ENCODE measurements at regions not wholly inside any gene's neighbourhood (a gene's known extent, or its start where the extent isn't known, plus 50 kb on each side); places are given as distances from the start of the nearest gene placed in this dataset.

DNA sequence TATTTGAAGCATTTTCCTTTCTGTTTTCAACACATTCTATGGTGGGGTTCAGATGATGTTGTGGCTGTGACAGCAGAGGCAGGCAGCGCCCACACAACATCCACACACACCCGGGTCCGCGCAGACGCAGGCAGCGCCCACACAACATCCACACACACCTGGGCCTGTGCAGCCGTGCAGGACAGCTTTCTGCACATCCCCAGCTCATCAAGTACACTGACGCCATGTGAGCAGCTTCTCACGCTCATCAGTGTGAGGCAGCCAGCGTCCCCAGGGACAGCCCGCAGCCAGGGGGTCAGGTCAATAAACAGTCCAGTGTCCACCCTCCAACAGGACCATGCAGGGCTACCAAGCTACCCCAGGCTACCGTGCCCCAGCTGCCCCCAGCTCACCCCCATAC, 272.8 kb upstream of the TCERG1L start:
- no peak for DNase-seq

DNA sequence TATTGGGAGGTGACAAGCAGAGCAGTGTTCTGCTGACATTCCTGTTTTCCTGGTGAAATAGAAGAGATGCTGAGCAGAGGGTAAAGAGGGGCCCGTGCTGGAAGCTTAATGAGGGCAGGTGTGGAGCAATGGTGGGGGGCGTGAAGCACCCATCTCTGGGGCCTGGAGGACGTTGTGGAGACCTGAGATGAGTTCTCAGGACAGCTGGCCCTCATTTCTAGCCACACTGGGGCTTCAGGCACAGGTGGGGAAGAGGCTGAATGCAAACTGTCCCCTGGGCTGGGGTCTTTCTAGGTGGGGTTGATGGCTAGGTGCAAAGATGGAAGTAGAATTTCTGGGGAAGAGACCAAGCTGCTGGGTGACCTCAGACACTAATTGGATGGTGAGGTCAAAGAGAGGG, 274.2 kb upstream of the TCERG1L start:
- no peak for DNase-seq

DNA sequence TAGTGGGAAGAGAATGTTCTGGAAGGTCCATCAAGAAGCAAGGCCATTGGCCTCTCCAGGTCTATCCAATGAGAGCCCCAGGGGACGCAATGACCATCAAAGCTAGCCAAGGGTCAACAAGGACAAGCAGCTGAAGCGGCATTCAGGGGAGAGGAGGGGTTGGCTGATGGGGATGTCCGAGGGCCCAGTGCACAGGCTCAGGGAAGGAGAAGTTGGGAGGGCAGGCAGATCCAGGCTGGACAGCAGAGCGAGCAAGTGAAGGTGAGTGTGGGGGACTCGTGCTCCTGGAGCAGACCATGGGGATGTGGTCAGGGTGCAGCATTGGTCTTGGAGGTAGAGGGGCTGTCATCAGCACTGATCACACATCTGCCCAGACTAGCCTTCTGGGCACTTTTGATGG, 275.4 kb upstream of the TCERG1L start:
- DNase-seq, result no peak

DNA sequence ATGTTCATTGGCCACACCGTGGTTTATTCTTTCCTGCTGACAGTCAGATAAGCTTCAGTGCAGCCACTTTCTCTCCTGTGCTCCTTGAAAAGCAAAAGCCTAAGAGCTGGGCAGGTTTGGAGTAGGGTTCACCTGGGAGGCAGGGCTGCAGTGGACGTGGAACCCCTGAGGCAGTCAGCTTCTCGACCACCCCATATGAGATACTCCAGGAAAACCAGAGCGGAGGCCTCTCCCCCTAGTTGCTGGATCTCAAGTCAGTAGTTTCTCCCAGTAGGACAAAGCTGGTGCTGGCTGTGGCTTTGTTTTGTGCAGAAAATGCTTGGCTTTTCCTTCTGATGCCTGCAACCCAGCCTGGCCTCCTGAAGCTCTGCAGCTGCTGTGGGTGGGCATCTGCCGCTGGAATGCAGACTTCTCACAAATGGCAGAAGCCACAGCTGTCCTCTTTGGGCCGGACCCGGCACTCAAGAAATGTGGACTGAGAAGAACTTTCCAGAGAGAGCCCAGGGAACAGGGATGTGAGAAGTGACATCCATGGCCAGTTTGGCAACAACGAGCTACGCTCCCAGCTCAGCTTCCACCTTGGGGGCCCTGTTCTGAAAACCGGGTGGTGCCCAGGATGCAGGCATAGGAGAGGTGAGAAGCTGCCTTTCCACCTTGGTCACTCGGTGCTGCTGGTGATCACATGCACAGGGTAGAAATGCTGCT, 276.6 kb upstream of the TCERG1L start:
- DNase-seq, result no peak

DNA sequence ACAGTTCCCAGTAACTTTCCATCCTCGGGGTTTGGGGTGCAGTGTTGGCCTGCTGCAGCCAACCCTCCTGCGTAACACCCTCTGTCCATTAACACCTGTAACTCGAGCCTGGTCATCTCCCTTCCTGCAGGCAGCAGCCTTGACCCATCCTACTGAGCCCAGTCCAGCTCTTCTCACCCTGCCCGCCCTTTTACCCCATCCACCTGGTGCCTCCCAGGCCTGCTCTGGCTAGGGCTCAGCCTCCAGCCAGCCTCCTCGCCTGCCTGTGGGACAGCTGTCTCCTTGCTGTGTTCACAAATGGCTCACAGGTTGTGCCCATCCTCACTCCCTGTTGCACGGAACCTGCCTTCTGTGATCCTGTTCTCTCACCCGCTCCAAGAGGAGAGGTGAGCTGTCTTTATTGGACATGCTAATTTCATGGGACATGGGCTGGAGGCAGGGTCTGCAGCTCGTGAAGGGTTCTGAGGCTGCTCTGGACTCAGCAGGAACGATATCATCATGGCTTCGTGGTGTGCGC, 277.2 kb upstream of the TCERG1L start:
- no peak for DNase-seq

DNA sequence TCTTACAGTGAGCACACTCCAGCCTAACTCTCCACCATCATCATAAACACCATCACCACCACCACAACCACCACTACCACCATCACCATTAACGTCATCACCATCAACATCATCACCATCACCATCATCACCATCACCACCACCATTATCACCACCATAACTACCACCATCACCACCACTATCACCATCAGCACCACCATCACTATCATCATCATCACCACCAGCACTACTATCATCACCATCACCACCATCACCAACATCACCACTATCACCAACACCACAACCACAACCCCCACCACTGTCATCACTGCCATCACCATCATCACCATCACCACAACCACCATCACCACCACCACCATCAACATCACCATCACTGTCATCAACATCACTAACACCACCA, 279.0 kb upstream of the TCERG1L start:
- DNase-seq, result no peak

DNA sequence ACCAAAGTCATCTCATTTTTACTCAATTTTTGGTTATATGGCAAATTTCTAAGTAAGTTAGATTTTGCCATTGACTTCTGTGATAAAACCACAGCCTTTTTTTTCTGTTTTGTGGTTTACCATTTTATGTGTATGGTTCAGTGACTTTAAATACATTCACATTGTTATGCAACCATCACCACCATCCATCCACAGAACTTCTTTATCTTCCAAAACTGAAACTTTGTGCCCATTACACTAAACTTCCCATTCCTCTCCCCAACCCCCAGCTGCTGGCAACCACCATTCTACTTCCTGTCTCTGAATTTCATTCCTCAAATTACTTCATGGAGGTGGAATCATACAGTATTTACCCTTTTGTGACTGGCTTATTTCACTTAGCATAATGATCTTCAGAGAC, 280.4 kb upstream of the TCERG1L start:
- DNase-seq, result no peak

DNA sequence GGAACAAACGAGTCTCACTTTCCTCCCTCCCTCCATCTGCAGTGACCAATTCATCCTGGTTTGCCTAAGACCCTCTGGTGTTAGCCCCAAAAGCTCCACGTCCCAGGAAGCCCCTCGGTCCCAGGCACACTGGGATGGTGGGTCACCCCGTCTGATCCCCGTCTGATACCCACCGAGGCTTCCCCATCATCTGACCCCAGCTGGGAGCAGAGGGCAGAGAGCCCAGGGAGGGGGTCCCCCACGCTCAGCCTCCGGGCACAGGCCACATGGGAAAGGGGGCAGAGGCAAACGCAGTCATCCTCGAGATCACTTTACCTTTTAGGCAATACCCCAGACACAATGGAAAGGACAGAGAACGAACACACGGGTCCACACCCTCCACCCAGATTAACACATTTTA, 291.6 kb upstream of the PPP2R2D start:
- no peak for DNase-seq

DNA sequence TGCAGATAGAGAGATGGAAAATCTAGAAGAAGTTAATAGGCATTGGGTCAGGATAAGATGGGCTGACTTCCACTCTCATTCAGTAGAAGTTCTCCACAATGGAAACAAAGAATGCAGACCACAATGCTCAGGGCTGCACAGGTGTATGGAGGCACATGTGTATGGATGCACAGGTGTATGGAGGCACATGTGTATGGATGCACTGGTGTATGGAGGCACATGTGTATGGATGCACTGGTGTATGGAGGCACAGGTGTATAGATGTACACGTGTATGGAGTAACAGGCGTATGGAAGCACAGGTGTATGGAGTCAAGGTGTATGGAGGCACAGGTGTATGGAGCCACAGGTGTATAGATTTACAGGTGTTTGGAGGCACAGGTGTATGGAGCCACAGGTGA, 285.7 kb upstream of the PPP2R2D start:
- no peak for DNase-seq

DNA sequence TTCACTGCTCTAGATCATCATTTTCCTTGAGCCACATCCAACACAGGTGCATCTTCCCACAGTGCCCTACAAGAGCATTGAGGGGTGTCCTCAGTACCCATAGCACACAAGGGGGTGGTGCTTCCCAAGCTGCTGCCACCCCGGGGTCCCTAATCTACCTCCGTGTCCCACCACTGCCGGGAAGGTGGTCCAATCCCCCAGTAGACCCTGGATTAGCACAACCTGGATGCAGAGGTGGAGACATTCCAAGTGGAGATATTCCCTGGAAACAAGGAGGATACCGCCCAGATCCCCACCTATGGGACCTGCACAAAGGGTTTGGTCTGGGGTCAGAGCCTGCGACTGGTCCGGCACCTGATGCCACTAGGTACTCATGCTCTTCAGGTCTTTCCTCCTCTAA, 284.8 kb upstream of the PPP2R2D start:
- DNase-seq, result no peak

DNA sequence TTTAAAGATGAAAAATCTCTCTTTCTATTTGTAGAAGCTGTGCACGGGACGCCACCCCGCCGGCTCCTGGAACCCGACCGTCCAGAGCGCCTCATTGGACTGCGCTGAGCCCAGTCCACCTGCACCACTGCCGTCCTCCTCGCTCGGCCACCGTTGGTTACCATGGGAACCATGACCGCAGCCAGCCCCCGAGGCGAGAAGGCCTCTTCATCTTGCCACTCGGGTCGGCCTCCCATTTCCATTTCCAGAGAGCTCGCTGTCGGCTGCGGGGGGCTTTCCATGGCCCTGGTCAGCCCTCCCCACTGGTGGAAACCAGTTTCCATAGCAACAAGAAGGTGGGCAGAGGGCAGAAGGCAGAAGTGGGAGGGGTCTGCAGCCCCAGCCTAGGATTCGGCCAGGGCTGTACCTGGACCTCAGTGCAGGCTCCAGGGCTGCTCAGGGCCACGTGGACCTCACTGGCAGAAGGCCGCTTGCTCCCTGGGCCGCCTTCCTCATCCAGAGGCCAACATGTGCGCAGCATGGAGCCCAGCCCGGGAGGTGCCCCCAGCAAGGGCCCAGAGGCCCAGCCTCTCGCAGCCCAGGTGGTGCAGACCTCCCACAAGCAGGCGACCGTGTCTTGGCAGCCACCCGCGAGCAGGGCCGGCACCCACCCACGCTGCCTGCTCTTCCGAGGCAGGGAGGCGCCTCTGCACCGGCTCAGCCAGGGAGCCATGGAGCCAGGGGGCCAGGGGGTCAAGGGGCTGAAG, 283.5 kb upstream of the PPP2R2D start:
- DNase-seq, result no peak

DNA sequence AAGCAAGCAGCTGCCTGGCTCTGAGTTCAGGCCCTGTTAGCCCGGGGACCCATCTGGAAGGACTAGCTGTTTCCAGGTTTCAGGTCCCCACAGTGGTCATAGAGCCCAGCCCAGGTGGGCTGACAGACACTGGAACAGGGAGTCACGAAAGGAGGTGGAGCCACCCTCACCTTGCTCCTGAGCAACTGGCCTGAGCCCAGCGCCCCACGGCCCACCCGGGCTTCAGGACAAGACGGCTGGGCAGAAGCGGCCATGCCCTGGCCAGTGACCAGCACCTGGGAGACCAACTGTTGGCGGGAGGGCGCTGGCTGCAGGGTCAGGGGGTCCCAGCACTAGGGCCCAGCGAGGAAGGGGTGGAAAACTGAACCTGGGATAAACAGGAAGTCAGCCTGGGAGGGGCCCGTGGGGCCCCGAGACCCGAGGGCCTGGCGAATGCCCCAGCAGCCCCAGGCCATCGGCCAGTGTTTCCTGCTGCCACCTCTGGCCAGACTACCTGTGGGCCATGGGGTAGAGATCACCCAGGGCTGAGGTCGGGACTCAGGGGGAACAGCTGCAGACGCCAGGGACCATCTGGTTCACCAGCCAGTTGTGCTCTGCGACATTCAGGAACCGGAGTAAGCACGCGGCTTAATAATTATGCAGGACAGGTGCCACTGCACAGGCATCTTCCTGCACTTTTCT, 282.1 kb upstream of the PPP2R2D start:
- DNase-seq, result no peak

DNA sequence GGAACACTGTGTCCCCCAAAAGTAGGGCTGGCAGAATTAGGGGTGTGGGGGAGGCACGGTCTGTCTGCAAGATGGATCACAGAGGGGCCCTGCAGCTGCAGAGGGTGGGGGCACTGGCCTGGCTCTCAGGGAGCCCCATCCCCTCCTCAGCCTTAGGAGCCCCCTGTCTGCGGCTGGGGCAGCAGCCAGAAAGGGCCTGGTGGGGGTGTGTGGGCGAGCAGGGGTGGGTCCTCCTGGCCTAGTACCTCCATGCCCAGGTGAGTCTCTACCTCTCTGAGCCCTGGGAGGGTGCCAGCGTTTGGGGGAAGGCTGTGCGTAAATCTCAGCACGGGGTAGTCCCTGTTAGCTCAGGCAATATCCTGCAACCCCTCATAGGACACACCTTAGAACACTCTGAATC, 280.5 kb upstream of the PPP2R2D start:
- DNase-seq, result no peak

DNA sequence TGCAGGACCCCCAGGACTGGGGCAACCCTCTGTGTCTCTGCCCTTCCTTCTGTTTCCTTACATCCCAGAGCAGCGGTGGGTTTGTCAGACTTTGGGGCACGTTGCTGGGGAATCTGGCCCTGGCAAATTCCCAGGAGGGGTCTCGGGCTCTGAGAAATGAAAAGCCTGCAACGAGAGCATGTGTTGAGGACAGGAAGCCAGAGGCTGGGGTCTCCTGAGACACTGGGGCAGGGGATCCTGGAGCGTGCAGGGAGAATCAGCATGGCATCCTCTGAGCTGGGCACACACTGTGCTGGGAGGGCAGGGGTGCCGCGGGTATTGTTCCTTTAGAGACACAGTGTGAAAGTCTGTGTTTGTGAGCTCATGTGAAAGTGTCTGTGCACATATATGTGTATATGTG, 279.9 kb upstream of the PPP2R2D start:
- no peak for DNase-seq

DNA sequence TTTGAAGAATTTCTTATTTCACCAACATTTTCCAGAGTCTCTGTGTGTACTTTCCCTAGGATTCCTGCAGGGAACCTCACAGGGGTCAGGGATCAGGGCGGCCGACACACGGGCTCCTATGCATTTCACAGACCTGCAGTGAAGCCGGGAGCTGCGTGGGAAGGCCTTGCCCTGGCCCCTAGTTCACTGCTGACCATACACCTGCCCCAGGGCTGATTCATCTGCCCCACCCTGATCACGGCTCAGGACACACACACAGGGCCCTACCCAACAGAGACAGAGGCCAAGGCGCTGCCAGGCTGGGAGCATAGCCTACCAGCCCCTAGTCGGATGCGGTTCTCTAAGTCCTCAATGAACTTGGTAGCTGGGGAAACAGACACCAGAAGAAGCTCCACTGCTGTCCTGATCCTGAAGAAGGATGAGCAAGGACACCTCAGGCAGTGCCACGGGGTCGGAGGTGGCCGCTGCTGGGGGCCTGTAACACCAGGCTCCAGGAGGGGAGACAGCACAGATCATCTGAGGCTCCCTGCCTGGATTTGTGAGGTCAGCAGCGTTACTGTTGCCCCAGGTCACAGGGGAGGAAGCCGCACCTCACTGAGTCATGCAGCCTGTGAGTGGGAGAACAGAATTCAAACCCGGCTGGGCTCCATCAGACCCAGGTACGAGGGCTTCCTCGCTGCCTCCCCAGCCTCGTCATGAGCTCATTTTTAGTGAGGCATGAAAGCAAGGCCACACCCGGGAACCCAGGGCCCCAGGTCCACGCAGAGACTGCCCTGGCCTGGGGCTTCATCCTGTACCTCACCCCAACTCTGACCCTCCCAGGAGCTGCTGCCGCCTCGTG, 278.8 kb upstream of the PPP2R2D start:
- no peak for DNase-seq

DNA sequence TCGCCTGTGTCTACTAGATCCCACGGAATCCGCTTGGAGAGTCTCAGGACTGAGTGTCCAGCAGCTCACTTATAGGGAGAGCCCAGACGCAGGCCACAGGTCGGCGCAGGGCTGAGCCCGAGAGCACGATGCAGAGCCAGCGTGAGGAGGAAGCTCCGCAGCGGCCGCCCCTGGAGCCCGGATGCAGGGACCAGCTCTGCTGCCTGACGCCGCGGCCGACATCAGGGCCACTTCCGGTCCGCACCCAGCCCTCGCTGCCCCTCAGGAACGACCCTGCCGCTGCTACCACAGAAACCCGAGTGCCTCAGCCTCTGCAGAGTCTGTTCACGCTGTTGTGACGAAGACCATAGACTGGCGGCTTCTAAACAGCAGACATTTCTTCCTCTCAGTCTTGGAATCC, 275.8 kb upstream of the PPP2R2D start:
- DNase-seq, result no peak

DNA sequence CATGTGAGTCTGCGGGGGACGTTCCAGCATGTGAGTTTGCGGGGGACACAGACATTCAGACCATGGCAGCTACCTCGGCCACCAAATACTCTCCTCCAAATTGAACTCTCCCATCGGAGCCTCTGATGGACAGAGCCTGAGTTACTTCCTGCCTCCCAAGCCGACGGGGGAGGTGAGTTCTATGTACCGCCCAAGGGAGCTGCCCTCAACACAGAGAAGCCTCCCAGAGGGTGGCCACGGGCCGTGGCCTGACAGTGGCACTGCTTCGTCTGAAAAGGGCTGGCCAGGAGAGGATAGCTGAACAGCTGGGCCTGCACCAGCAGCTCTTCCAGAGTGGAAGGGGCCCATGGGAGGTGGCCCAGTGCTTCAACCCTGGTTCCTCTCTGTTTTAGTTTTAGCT, 274.5 kb upstream of the PPP2R2D start:
- no peak for DNase-seq

DNA sequence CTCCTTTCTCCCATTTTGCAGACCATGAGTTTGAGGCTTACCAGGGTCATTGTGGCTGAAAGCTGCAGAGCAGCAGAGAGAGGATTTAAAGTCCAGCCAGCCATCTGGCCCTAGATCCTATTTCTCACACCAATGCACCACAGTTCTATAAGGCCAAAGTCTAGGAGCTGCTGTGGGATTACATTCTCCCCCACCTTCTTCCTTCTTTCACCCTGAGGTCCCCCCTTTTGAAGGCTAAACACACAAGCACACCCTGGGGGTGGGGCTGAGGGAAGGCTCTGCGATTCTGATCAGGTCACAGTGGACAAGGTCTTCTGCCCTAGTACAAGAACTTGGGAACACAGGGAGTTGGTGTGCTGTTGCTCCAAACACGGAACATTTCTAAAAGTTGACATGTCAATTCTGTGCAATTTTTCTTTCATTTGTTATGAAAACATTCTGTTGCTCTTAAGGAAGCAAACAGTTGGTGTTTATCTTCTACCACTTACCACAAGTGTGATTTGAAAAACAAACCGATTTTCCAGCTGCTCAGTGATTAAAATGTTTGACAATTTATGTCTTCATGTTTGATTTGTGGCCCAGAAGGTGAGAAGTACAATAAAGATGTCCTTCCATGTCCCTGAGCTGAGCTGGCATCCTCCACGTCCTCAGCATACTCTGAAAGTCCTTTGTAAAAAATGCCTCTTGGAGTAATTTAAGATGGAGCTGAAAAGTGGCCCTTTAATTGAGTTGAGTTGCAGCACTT, 271.6 kb upstream of the PPP2R2D start:
- DNase-seq, result no peak

DNA sequence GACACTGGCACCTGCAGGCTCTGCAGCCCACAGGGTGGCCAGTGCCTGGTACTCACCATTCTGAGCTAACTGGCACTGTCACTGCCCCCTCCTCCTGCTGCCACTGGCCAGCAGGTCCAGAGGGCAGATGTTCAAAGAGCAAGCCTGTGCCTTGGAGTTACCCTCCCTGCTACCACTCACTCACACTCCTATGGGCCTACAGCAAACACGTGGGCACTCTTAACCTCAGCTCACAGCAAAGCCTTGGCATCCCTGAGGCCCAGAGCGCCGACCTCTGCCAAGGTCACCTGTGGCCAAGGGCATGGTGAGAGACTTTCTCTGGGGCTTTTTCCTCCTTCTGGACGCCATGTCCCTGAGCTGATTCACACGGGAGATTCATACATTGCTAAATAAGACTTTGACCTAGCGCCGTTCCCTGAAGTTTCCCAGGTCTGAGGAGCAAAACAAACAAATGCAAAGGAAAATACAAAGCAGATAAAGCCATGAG, 270.0 kb upstream of the PPP2R2D start:
- DNase-seq, result no peak

DNA sequence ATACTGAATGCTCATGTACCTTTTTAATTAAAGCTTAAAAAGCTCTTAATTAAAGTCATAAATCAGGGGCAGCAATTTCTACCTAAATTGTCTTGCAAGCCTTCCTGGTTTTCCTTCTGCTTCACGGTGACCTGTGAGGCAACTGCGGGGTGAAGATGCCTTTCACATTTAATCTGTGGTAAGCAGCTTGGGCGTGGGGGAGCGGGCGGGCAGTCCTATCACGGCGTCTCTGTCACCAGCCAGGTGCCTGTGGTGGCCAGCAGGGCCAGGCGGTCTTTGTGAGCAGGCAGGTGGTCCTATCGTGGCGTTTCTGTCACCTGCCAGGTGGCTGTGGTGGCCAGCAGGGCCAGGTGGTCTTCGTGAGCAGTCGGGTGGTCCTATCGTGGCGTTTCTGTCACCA, 269.2 kb upstream of the PPP2R2D start:
- DNase-seq, result no peak

DNA sequence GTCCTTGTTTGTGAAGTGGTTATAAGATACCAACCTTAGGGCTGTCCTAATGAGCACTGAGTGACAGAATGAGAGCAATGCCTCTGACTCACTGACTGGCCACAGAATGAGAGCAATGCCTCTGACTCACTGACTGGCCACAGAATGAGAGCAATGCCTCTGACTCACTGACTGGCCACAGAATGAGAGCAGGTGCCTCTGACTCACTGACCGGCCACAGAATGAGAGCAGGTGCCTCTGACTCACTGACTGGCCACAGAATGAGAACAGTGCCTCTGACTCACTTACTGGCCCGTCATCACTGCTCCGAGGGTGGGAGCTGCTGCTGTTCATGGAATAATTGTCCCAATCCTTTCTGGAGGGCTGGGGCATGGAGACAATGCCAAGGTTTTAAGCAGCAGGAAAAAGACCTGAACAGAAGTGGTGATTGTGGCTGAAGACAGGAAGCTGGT, 265.2 kb upstream of the PPP2R2D start:
- no peak for DNase-seq

DNA sequence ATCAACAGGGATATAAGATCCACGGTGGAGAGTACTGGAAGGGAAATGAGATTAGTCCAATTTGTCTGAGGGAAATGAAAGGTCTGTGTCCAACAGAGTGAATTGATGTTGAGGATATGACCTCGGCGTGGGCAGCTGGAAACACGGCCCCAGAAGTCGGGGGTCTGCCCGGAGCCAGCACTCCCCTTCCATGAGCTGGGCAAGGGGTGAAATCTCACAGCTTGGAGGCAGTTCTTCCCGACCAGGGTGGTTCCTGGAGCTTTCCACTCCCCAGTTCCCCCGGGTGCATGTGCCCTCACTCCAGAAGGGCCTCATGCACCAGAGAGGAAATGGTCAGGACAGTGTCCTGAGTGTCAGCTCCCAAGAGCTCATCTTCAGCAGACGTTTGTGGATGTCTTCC, 264.7 kb upstream of the PPP2R2D start:
- no peak for DNase-seq
